GM23338 (cell line): ENCODE measurements at regions not wholly inside any gene's neighbourhood (a gene's known extent, or its start where the extent isn't known, plus 50 kb on each side); places are given as distances from the start of the nearest gene placed in this dataset.

Source experiments
- ATAC-seq: fragments of 200-7000 bp; cut with Tn5 transposase; 3 replicates; pipeline ENCODE4 v1.9.1; 2020
- DNase-seq: peaks from one replicate; pipeline ENCODE4 v3.0.0-alpha.2; 2015; ENCODE audit warnings: low spot score
- H2AFZ ChIP-seq: fragments of 200-600 bp; sonication (generic); 2 replicates; pipeline ENCODE4 v1.8.0; 2016; ENCODE audit warnings: antibody characterized with exemption, mild to moderate bottlenecking, moderate library complexity
- H3F3A ChIP-seq: fragments of 200-600 bp; sonication (generic); replicated peaks from 2 replicates; pipeline ENCODE4 v1.8.0; 2017; ENCODE audit warnings: antibody characterized with exemption, mixed run types, low read depth
- H3K27ac ChIP-seq: fragments of 200-600 bp; sonication (generic); 2 replicates; pipeline ENCODE4 v1.6.1; 2016; ENCODE audit warnings: low read depth
- H3K27me3 ChIP-seq: fragments of 200-600 bp; sonication (generic); 2 replicates; pipeline ENCODE4 v1.8.0; 2016; ENCODE audit warnings: mild to moderate bottlenecking, mixed run types, moderate library complexity; ENCODE audit not compliant: insufficient read depth
- H3K36me3 ChIP-seq: fragments of 200-600 bp; sonication (generic); 2 replicates; pipeline ENCODE4 v1.8.0; 2016; ENCODE audit warnings: mild to moderate bottlenecking; ENCODE audit not compliant: insufficient read depth
- H3K4me1 ChIP-seq: fragments of 200-600 bp; sonication (generic); 2 replicates; pipeline ENCODE4 v1.8.0; 2016; ENCODE audit warnings: mild to moderate bottlenecking, moderate library complexity; ENCODE audit not compliant: insufficient read depth
- H3K4me2 ChIP-seq: fragments of 200-600 bp; sonication (generic); 2 replicates; pipeline ENCODE4 v1.7.1; 2017; ENCODE audit warnings: mixed run types
- H3K4me3 ChIP-seq: fragments of 200-600 bp; sonication (generic); 2 replicates; pipeline ENCODE4 v1.6.1; 2016; ENCODE audit warnings: mixed run types
- H3K79me2 ChIP-seq: fragments of 200-600 bp; sonication (generic); replicated peaks from 2 replicates; pipeline ENCODE4 v1.8.0; 2017; ENCODE audit warnings: mild to moderate bottlenecking; ENCODE audit not compliant: insufficient read depth
- H3K9me2 ChIP-seq: fragments of 200-600 bp; sonication (generic); 2 replicates; pipeline ENCODE4 v1.8.0; 2017; ENCODE audit not compliant: insufficient read depth
- H4K20me1 ChIP-seq: fragments of 200-600 bp; sonication (generic); replicated peaks from 2 replicates; pipeline ENCODE4 v1.8.0; 2017; ENCODE audit warnings: mild to moderate bottlenecking; ENCODE audit not compliant: insufficient read depth
- H3K27ac Mint-ChIP-seq: 2 replicates; pipeline ENCODE4 v1.8.0; 2020; ENCODE audit warnings: inconsistent platforms, mild to moderate bottlenecking, moderate library complexity, mixed read lengths
- H3K27me3 Mint-ChIP-seq: 3 replicates; pipeline ENCODE4 v1.8.0; 2022; ENCODE audit warnings: low read depth, mild to moderate bottlenecking, moderate library complexity, mixed read lengths, inconsistent platforms; ENCODE audit not compliant: insufficient read depth, poor library complexity
- H3K36me3 Mint-ChIP-seq: 3 replicates; pipeline ENCODE4 v1.8.0; 2021; ENCODE audit warnings: low read depth, mild to moderate bottlenecking, inconsistent platforms, moderate library complexity, mixed read lengths
- H3K4me1 Mint-ChIP-seq: 3 replicates; pipeline ENCODE4 v1.8.0; 2020; ENCODE audit warnings: mild to moderate bottlenecking, inconsistent platforms, mixed read lengths
- H3K4me3 Mint-ChIP-seq: 3 replicates; pipeline ENCODE4 v1.8.0; 2021; ENCODE audit warnings: moderate library complexity, mild to moderate bottlenecking, inconsistent platforms, mixed read lengths
- H3K9me3 Mint-ChIP-seq: 3 replicates; pipeline ENCODE4 v1.8.0; 2020; ENCODE audit warnings: moderate library complexity, mild to moderate bottlenecking, inconsistent platforms, mixed read lengths
- CREB1 ChIP-seq: fragments of 250-450 bp; sonication (Bioruptor Pico); IDR thresholded peaks from 2 replicates; pipeline ENCODE4 v1.5.0; 2020; ENCODE audit warnings: low read depth, mild to moderate bottlenecking, moderate library complexity
- CTCF ChIP-seq, 2 experiments: fragments of 200-600 bp in 1 of 2; sonication (generic) in 1 of 2; conservative IDR thresholded peaks; 2 replicates each; pipeline versions ENCODE4 v1.5.1 to v1.6.1; 2016 to 2017; ENCODE audit warnings: antibody characterized with exemption in 2 of 2, low read depth in 2 of 2, mild to moderate bottlenecking in 2 of 2, moderate library complexity in 1 of 2
- ETS1 ChIP-seq: IDR thresholded peaks from 2 replicates; pipeline ENCODE4 v1.6.1; 2016; ENCODE audit warnings: antibody characterized with exemption
- EZH2 ChIP-seq: fragments of 200-600 bp; sonication (generic); IDR thresholded peaks from one replicate; pipeline ENCODE4 v1.8.0; 2017; ENCODE audit warnings: antibody characterized with exemption, mild to moderate bottlenecking, low read depth; ENCODE audit not compliant: unreplicated experiment
- JUNB ChIP-seq: IDR thresholded peaks from one replicate; pipeline ENCODE4 v1.6.1; 2016; ENCODE audit warnings: antibody characterized with exemption; ENCODE audit not compliant: unreplicated experiment
- NANOG ChIP-seq: IDR thresholded peaks from 2 replicates; pipeline ENCODE4 v1.6.1; 2016; ENCODE audit warnings: antibody characterized with exemption, borderline replicate concordance
- POLR2AphosphoS5 ChIP-seq: IDR thresholded peaks from 2 replicates; pipeline ENCODE4 v1.6.1; 2016; ENCODE audit warnings: antibody characterized with exemption, low read depth
- STAT1 ChIP-seq: IDR thresholded peaks from one replicate; pipeline ENCODE4 v1.6.1; 2016; ENCODE audit warnings: antibody characterized with exemption; ENCODE audit not compliant: unreplicated experiment
- ZNF114 ChIP-seq: fragments of 250-450 bp; sonication (Bioruptor Pico); IDR thresholded peaks from 2 replicates; pipeline ENCODE4 v1.5.0; 2020; ENCODE audit warnings: mild to moderate bottlenecking, moderate library complexity
- ZNF331 ChIP-seq: fragments of 250-450 bp; sonication (Bioruptor Pico); IDR thresholded peaks from 2 replicates; pipeline ENCODE4 v1.5.0; 2020; ENCODE audit warnings: low read depth, mild to moderate bottlenecking, moderate library complexity
- ZNF462 ChIP-seq: fragments of 250-450 bp; sonication (Bioruptor Pico); IDR thresholded peaks from 2 replicates; pipeline ENCODE4 v1.5.0; 2020; ENCODE audit warnings: mild to moderate bottlenecking, moderate library complexity

DNA sequence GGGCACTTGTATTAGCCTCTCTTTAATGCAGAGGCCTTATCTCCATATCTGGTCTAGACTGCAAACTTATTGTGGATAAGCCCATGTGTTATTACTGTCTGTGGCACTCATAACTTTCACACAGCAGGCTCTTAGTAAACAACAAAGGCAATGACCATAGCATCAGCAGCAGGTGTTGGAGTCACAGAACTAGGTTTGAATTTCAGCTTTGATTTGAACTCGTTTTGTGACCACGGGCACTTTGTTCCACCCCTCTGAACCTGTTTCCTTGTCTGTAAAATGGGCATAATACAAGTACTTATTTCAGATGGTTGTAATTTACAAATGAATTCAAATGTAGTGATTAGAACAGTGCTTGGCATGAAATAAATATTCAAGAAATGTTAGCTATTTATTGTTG, 121.8 kb upstream of the C1GALT1C1 start (continued):
- TF ChIP-seq POLR2AphosphoS5 = no peak

- H3K36me3 Mint-ChIP-seq = no peaks in the 10 kb centered on the region
- no peak for TF ChIP-seq NANOG
- TF ChIP-seq ETS1 = no peak
- no peak for TF ChIP-seq STAT1
- TF ChIP-seq EZH2 = no peak
- no peaks in the 10 kb centered on the region for H3K79me2 ChIP-seq
Measured at GRCh38 chrX:120750381-120750780, 120.5 kb upstream of the C1GALT1C1 start.

GRCh38 chrX:120749141-120749846, 119.4 kb upstream of the C1GALT1C1 start:
- Mint-ChIP-seq H3K27me3 (peaks cover 3% of the 10 kb centered on the region), H3K9me3 (peaks cover 2% of the 10 kb centered on the region; the same call in 1 of the 3 replicates), H3K4me1 (peaks cover 18% of the 10 kb centered on the region), H3K4me3 (no peak overlapping the region), H3K27ac (no peak overlapping the region), H3K36me3 (no peaks in the 10 kb centered on the region)
- H4K20me1 ChIP-seq = no peaks in the 10 kb centered on the region
- ATAC-seq (no peak), DNase-seq (no peak)
- no peak overlapping the region for H3K27ac ChIP-seq
- H3K9me2 ChIP-seq = no peaks in the 10 kb centered on the region
- no peaks in the 10 kb centered on the region for H3K27me3 ChIP-seq
- no peak overlapping the region for H3K4me2 ChIP-seq
- H3K4me1 ChIP-seq = no peaks in the 10 kb centered on the region
- H3K36me3 ChIP-seq = no peaks in the 10 kb centered on the region
- H2AFZ ChIP-seq = no peak overlapping the region
- H3F3A ChIP-seq = no peaks in the 10 kb centered on the region
- no peak overlapping the region for H3K4me3 ChIP-seq
- H3K79me2 ChIP-seq = no peaks in the 10 kb centered on the region
- TF ChIP-seq JUNB = no peak
- no peak for TF ChIP-seq ZNF331
- TF ChIP-seq ZNF114 (CRISPR knock-in tag) = no peak
- TF ChIP-seq EZH2 = no peak
- no peak for TF ChIP-seq NANOG
- TF ChIP-seq ZNF462 (CRISPR knock-in tag) = no peak
- TF ChIP-seq CTCF (conservative IDR thresholded peaks at IDR 0.05; ENCODE audit: low read depth in 2 of 2) = no peak
- no peak for TF ChIP-seq CREB1 (CRISPR knock-in tag)
- no peak for TF ChIP-seq STAT1

More at GRCh38 chrX:120750381-120750780, 120.5 kb upstream of the C1GALT1C1 start:
- Histone ChIP-seq H3F3A (no peaks in the 10 kb centered on the region), H4K20me1 (no peaks in the 10 kb centered on the region), H2AFZ (no peak overlapping the region), H3K4me1 (no peaks in the 10 kb centered on the region), H3K27me3 (no peaks in the 10 kb centered on the region), H3K27ac (no peak overlapping the region), H3K36me3 (no peaks in the 10 kb centered on the region), H3K9me2 (no peaks in the 10 kb centered on the region), H3K4me2 (no peak overlapping the region), H3K4me3 (no peak overlapping the region)
- Mint-ChIP-seq H3K4me3 (no peak overlapping the region), H3K27ac (no peak overlapping the region), H3K27me3 (peaks cover 3% of the 10 kb centered on the region), H3K4me1 (peaks cover 25% of the 10 kb centered on the region), H3K9me3 (no peaks in the 10 kb centered on the region)
- DNase-seq = no peak
- no peak for ATAC-seq
